RWPE2 (cell line): ENCODE measurements at regions not wholly inside any gene's neighbourhood (a gene's known extent, or its start where the extent isn't known, plus 50 kb on each side); places are given as distances from the start of the nearest gene placed in this dataset.

Experiments
- ATAC-seq: fragments of 200-7000 bp; cut with Tn5 transposase; 3 replicates; pipeline ENCODE4 v1.9.1; 2021; ENCODE audit warnings: low read depth
- DNase-seq: peaks from one replicate; pipeline ENCODE4 v3.0.0-alpha.2; 2020; ENCODE audit warnings: low spot score
- H3K27ac ChIP-seq: fragments of 450-650 bp; 2 replicates; pipeline ENCODE4 v1.5.1; 2017; ENCODE audit warnings: mild to moderate bottlenecking; ENCODE audit not compliant: poor library complexity, severe bottlenecking
- H3K27me3 ChIP-seq: fragments of 250-450 bp; sonication (Bioruptor Pico); 2 replicates; pipeline ENCODE4 v1.5.1; 2021; ENCODE audit warnings: mild to moderate bottlenecking, moderate library complexity; ENCODE audit not compliant: insufficient read depth, poor library complexity, severe bottlenecking
- H3K36me3 ChIP-seq: fragments of 250-450 bp; sonication (Bioruptor Pico); 2 replicates; pipeline ENCODE4 v1.5.1; 2020; ENCODE audit warnings: low read depth, mild to moderate bottlenecking, moderate library complexity
- H3K4me1 ChIP-seq: fragments of 250-450 bp; sonication (Bioruptor Pico); 2 replicates; pipeline ENCODE4 v1.5.1; 2021; ENCODE audit warnings: mild to moderate bottlenecking, moderate library complexity; ENCODE audit not compliant: insufficient read depth, poor library complexity, severe bottlenecking
- H3K4me3 ChIP-seq: fragments of 250-450 bp; sonication (Bioruptor Pico); 2 replicates; pipeline ENCODE4 v1.5.1; 2021; ENCODE audit warnings: mild to moderate bottlenecking, moderate library complexity; ENCODE audit not compliant: severe bottlenecking
- H3K9me3 ChIP-seq: fragments of 250-450 bp; sonication (Bioruptor Pico); 2 replicates; pipeline ENCODE4 v1.5.1; 2021; ENCODE audit warnings: mild to moderate bottlenecking, moderate library complexity; ENCODE audit not compliant: severe bottlenecking
- TF ChIP-seq, protein P1 (sequence below): fragments of 450-650 bp; IDR thresholded peaks from one replicate; pipeline ENCODE4 v1.5.1; 2017; ENCODE audit warnings: mild to moderate bottlenecking, moderate library complexity; ENCODE audit not compliant: poor library complexity, severe bottlenecking

- Histone ChIP-seq H3K4me1 (no peaks in the 10 kb centered on the region), H3K4me3 (no peak overlapping the region), H3K27me3 (peaks cover 7% of the 10 kb centered on the region), H3K27ac (no peak overlapping the region), H3K36me3 (no peaks in the 10 kb centered on the region), H3K9me3 (no peaks in the 10 kb centered on the region)
- TF ChIP-seq, protein P1, sequence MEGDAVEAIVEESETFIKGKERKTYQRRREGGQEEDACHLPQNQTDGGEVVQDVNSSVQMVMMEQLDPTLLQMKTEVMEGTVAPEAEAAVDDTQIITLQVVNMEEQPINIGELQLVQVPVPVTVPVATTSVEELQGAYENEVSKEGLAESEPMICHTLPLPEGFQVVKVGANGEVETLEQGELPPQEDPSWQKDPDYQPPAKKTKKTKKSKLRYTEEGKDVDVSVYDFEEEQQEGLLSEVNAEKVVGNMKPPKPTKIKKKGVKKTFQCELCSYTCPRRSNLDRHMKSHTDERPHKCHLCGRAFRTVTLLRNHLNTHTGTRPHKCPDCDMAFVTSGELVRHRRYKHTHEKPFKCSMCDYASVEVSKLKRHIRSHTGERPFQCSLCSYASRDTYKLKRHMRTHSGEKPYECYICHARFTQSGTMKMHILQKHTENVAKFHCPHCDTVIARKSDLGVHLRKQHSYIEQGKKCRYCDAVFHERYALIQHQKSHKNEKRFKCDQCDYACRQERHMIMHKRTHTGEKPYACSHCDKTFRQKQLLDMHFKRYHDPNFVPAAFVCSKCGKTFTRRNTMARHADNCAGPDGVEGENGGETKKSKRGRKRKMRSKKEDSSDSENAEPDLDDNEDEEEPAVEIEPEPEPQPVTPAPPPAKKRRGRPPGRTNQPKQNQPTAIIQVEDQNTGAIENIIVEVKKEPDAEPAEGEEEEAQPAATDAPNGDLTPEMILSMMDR: no peak
- ATAC-seq (no peak), DNase-seq (no peak)
Observed at GRCh38 chr10:44813201-44813600, 97.9 kb upstream of the TMEM72 start.

GRCh38 chr10:44814929-44815328 is 96.2 kb upstream of the TMEM72 start:
- TF ChIP-seq, protein P1: no peak
- no peak overlapping the region for H3K27ac ChIP-seq
- no peak for DNase-seq
- no peaks in the 10 kb centered on the region for H3K4me1 ChIP-seq
- no peaks in the 10 kb centered on the region for H3K9me3 ChIP-seq
- no peak overlapping the region for H3K4me3 ChIP-seq
- peaks cover 7% of the 10 kb centered on the region for H3K27me3 ChIP-seq
- ATAC-seq: no peak
- no peaks in the 10 kb centered on the region for H3K36me3 ChIP-seq

DNA sequence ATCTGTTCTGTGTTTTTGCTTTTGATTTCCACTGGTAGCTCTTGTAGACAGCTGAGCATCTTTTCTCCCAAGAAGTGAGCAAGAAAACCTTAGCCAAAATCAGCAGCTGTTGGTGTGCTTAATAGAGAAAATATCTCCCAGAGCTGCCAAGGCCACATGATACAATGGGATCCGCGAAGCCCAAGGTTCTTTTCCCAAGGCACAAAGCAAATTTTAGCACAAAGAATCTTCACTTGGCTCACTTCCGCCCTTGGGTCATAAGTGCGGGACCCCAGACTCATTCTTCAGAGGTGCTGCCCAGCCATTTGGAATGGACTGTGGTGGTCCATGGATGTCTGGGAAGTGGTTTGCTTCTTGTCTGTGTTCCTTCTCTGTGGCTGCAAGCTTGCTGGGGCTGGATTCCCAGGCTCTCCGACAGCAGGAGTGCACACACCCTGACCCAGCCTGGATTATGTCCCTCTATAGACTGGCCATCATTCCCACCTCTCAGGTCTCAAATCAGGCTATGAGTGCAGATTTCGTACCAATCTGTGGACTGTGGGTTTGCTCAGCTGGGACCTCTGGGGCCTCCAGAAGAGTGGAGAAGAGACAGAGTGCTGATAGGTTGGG is 93.0 kb upstream of the TMEM72 start:
- Histone ChIP-seq H3K27ac (no peak overlapping the region), H3K4me1 (no peaks in the 10 kb centered on the region), H3K4me3 (no peak overlapping the region), H3K27me3 (peaks cover 7% of the 10 kb centered on the region), H3K36me3 (no peaks in the 10 kb centered on the region), H3K9me3 (no peaks in the 10 kb centered on the region)
- ATAC-seq (no peak), DNase-seq (no peak)
- TF ChIP-seq, protein P1: no peak

DNA sequence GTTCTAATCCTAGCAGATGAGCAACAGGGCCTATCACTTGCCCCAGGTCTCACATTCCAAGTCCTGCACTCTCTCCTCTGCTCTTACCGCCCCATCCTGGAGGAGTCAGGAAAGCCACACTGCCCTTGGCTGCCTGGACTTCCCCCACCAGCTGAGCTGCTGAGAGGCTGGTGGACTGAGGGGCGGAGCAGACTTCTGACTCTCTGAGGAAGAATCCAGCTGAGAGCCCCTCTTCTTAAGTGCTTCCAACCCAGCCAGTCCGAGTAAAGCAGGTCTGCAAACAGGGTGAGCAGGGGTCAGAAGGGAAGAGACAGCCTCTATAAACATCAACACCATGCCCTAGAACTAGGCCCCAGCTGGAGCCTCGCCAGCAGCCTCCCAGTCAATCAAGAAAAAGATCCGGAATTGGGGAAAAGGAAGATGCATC is 92.4 kb upstream of the TMEM72 start:
- Histone ChIP-seq H3K27ac (no peak overlapping the region), H3K4me1 (no peaks in the 10 kb centered on the region), H3K4me3 (no peak overlapping the region), H3K9me3 (no peaks in the 10 kb centered on the region), H3K27me3 (peaks cover 7% of the 10 kb centered on the region), H3K36me3 (no peaks in the 10 kb centered on the region)
- no peak for ATAC-seq
- TF ChIP-seq, protein P1: no peak
- no peak for DNase-seq

GRCh38 chr10:44820094-44820493 is 91.0 kb upstream of the TMEM72 start:
- no peak overlapping the region for H3K27ac ChIP-seq

More at GRCh38 chr10:44820094-44820493, 91.0 kb upstream of the TMEM72 start:
- H3K4me3 ChIP-seq: no peak overlapping the region
- TF ChIP-seq, protein P1: no peak
- ATAC-seq (no peak), DNase-seq (no peak)
- no peaks in the 10 kb centered on the region for H3K36me3 ChIP-seq
- no peaks in the 10 kb centered on the region for H3K9me3 ChIP-seq
- H3K27me3 ChIP-seq: peaks cover 7% of the 10 kb centered on the region
- no peaks in the 10 kb centered on the region for H3K4me1 ChIP-seq
